NCI-H748 (cell line): ENCODE measurements at regions not wholly inside any gene's neighbourhood (a gene's known extent, or its start where the extent isn't known, plus 50 kb on each side); places are given as distances from the start of the nearest gene placed in this dataset.
"Not testable (repeated sequence)": the region's sequence is repeated elsewhere in the genome, so short reads cannot be mapped to it uniquely, and the experiment has no call there.

Source experiments
- DNase-seq: peaks from one replicate; lab custom pipeline; 2025; ENCODE audit not compliant: unreplicated experiment; lab: John Stamatoyannopoulos, UW

DNA sequence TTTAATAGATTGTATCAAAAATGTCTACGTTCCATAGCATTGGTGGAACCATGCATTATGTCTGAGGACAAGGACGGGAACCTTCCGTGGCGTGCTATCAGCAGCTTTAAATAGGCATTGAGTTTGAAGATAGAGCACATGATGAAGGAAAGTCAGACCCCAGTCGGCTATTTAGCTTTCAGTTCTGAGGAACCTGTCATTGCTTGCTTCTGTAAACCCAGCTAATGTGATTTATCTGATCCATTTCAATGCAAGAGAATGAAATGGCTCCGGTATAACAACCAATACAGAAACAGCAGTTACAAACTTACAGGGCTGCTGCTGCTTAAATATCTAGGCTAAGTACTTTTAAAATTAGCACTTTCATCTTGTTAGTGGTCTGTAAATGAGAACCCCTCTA, 503.3 kb downstream of the RNF144A start:
- DNase-seq = no peak

DNA sequence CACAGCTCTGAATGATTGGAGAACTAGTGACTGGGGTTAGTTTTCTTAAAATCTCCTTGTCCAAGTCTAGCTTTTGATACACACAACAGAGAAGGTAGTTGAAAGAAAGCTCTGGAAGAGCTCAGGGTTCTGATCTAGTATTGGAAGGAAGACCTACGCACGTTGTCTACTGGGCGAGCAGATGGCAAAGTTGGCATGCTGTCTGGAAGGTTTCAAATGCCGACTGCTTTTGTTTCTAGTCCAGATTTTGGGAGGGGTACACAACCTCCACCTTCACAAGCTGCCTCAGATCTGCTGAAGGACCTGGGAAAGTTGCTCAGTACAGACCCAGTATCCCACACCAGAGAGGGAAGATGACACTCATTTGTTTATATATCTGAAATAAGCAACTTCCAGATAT, 507.3 kb downstream of the RNF144A start:
- DNase-seq = no peak

GRCh38 chr2:7427293-7428060, 510.3 kb downstream of the RNF144A start:
- peak; percentile 80 for DNase-seq

DNA sequence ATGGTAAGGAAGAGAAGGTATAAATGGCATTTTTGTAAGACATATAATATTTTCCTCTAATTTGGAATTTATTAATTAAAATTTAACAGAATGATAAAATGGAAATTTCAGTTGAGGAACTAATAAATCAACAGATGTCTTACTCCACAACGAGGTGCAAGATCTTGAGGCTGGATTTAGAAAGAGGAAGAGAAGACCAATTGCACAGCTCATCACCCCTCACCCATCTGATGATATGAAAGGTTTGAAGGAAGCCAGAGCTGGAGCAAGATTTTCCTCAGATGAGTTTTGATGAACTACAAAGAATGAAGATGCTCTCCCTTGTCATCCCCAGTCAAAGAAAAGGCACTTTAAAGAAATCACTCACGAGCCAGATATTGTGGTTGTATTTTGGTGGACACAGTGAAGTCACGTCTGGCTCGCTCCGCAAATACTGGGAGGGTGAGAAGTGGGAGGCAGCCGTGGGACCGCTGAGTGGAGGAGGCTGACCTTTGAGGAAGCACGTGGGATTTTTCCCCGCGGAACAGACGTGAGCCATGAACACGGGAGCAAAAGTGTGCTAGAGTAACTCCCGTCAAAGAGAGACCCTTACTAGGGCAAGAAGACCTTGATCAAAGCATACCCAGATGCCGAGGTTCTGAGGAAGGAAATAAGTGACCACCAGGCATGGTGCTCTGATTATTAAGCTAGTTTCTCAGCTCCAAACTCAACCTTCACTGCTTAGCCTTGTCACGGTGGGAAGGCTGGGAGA, 511.4 kb downstream of the RNF144A start:
- no peak for DNase-seq

- no peak for DNase-seq
Measured at GRCh38 chr2:7429733-7430132, 512.5 kb downstream of the RNF144A start.

GRCh38 chr2:7430421-7430868, 513.2 kb downstream of the RNF144A start:
- DNase-seq = no peak

- no peak for DNase-seq
Measured at GRCh38 chr2:7430869-7431641, 513.8 kb downstream of the RNF144A start.

- no peak for DNase-seq
Measured at GRCh38 chr2:7432436-7432835, 515.2 kb downstream of the RNF144A start.

- no peak for DNase-seq
Measured at GRCh38 chr2:7436096-7436906, 519.1 kb downstream of the RNF144A start.

GRCh38 chr2:7437141-7437540, 519.9 kb downstream of the RNF144A start:
- DNase-seq = peak; percentile 63

DNA sequence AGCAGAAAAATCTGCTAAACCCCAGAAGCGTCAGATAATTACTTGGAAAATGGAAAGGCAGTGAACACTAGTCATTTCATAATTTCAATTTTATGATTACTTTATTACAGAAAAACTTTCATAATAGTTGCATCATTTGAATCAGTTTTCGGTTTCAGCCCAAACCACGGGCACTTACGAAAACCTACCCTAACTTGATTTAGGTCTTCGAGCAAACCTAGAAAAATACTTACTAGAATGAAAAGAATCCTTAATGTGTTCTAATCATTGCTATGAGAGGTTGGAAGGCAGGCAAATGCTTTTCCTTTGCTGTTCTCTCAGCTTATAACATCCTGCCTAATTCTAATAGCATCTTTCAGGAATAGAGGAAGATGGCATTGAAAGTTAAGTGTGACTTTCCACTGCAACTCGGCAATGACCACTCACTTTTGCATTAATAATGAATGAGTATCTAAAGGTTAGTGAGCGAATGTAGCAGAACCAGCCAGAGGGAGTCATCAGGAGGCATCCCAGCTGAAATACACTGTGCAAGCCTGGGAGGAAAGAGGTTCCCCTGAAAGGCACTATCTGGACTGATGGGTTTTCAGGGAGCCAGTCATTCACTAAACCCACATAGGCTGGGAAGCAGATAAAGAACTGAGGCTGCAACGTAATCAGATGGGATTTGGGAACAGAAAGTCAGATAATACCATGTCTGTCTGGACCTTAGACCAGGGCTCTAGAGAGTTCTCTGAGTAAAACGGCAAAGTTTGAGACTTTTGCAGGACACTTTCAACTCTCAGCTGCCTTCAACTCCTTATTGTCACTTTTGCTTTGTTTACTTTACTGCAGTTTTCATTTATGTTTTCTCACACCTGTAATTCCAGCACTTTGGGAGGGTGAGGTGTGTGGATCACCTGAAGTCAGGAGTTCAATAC, 520.8 kb downstream of the RNF144A start:
- no peak for DNase-seq

DNA sequence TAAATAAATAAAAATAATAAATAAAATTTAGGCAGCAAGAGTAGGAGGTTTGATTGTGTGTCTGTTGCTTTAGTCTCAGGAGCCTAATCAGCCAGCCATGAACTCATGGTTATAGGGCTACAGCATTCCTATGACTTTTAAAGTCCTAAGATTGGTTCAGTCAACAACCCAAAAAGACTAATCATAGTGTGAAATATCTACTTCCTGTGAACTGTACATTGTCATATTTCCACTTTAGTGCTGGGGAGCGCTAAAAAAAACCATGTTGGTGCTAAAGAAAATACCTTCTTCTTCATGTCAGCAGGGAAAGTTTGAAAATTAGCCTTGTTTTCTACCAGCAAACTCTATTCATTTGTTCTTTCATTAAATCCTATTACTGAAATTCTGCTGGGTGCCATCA, 521.6 kb downstream of the RNF144A start:
- DNase-seq = no peak

- DNase-seq = no peak
Measured at GRCh38 chr2:7440977-7441376, 523.8 kb downstream of the RNF144A start.

DNA sequence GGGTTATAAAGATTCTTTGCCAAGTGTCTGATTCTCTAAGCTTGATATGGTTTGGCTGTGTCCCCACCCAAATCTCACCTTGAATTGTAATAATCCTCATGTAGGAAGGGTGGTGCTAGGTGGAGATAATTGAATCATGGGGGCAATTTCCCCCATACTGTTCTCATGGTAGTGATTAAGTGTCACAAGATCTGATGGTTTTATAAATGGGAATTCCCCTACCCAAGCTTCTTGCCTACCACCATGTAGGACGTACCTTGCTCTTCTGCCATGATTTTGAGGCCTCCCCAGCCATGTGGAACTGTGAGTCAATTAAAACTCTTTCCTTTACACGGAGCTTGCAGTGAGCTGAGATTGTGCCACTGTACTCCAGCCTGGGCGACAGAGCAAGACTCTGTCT, 524.6 kb downstream of the RNF144A start:
- DNase-seq = not testable (repeated sequence)

GRCh38 chr2:7444626-7445025, 527.4 kb downstream of the RNF144A start:
- DNase-seq = no peak

GRCh38 chr2:7448578-7449264, 531.5 kb downstream of the RNF144A start:
- no peak for DNase-seq

GRCh38 chr2:7449298-7449697, 532.1 kb downstream of the RNF144A start:
- DNase-seq = no peak

DNA sequence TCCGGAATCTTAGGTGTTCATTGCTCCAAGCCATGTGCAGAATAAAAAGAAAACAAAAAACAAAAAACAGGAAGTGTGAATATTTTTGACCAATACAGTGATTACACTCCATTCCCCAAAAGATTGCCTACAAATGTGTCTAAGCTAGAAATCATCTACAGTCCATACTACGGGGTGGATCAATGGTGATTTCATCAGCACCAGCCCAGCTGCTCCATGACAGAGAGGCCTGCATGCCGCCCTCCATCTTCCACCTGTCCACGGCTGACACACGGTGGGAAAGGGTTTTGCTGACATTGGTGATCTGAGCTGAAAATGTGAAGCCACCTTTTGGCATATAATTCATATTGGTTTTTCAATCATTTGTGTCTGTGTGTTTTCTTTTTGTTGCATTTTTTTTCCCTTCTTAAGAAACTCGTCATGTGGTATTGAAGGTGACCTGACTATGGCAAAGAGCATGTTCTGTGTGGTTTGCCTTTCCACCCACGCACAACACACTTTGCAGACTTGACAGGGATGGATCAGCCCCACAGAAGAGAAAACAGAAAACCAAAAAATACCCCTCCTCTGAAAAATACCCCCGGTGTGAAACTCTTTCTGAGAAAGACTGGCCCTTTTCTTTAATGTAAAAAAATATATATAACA, 533.1 kb downstream of the RNF144A start:
- no peak for DNase-seq

DNA sequence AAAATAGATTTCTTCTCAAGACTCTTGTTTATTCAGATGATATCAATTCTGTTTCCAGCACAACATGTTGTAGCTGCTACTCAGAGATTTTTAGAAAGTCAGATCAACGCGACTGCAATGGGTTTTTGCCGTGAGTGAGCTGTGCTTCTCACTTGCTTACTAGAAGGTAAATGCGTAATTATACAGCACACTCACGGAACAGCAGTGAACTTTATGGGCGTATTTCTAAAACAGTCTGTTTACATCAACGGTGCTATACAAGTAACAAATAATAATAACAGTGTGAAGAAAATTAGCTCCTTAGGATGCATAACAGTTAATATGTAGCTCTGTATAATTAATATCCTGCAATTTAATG, 533.6 kb downstream of the RNF144A start:
- DNase-seq = no peak
